ENCODE measurements at regions not wholly inside any gene's neighbourhood (a gene's known extent, or its start where the extent isn't known, plus 50 kb on each side); places are given as distances from the start of the nearest gene placed in this dataset.

DNA sequence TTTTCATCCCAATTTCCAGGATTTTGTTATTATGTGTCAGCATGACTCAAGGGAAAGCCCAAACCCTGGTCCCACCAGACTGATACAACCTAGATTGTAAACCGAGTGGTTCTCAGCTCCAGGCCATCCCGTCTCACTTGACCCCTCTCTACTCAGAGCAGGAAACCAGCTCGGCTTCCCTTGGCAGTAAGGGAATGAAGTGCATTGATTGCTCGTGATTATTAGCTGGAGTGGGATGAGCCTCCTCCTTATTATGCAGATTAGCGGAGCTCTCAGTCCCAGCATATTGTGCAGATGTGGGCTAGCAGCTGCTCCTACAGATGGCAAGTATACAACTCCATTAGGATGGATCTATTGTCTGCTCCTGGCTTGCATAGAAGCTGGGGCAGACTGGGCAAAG lies 167.6 kb downstream of the LNPK start:
- H3K4me3 ChIP-seq (ENCODE audit: low read depth, low read length): no peak overlapping the region
- TF ChIP-seq CTCF (IDR thresholded peaks at IDR 0.05; ENCODE audit: low read depth, low read length): no peak

- TF ChIP-seq CTCF (IDR thresholded peaks at IDR 0.05; ENCODE audit: low read depth, low read length): no peak
- H3K4me3 ChIP-seq (ENCODE audit: low read depth, low read length): no peak overlapping the region
These were observed 169.2 kb downstream of the LNPK start for GRCh38 chr2:175832866-175833265.

DNA sequence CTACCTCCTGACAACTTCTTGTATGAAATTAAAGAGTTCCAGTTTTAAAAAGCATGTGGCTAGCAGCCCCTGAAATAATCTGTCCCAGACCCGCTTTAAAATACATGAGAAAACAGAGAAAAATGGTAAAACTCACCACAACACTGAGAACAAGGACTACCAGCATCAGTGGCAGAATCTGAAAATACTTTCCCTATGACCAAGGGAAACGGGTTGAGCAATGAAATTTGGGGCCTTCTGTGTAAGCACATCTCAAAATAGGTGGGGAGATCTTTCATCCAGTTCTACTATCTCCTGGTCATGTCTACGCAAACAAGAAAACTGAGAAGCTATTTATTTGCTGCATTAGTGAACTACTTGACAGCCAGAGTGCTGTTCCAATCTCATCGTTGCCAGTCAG lies 172.3 kb downstream of the LNPK start:
- no peak for TF ChIP-seq CTCF (IDR thresholded peaks at IDR 0.05; ENCODE audit: low read depth, low read length)
- no peak overlapping the region for H3K4me3 ChIP-seq (ENCODE audit: low read depth, low read length)

GRCh38 chr2:175827856-175828255 lies 174.2 kb downstream of the LNPK start:
- TF ChIP-seq CTCF (IDR thresholded peaks at IDR 0.05; ENCODE audit: low read depth, low read length): no peak
- H3K4me3 ChIP-seq (ENCODE audit: low read depth, low read length): no peak overlapping the region

DNA sequence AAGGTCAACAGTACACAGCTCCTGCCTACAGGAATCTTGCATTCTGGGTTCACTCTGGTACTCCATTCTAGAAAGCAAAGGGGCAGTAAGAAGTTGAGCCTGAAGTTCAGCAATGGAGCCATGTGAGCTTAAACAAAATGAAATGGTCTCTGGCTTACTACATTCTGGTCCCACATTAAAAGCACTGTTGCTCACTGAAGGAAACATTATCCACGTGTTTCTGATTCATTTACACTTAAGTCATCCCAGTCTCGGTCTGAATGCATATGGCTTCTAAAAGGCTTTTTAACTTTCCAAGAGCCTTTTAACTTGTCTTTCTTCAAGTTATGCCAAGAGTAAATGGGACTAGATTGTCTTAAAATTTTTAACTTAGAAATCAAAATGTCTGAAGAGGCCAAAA lies 177.8 kb downstream of the LNPK start:
- no peak overlapping the region for H3K4me3 ChIP-seq (ENCODE audit: low read depth, low read length)
- no peak for TF ChIP-seq CTCF (IDR thresholded peaks at IDR 0.05; ENCODE audit: low read depth, low read length)

- H3K4me3 ChIP-seq (ENCODE audit: low read depth, low read length): no peak overlapping the region
- TF ChIP-seq CTCF (IDR thresholded peaks at IDR 0.05; ENCODE audit: low read depth, low read length): no peak
These were observed 178.4 kb downstream of the LNPK start for GRCh38 chr2:175823707-175824073.

DNA sequence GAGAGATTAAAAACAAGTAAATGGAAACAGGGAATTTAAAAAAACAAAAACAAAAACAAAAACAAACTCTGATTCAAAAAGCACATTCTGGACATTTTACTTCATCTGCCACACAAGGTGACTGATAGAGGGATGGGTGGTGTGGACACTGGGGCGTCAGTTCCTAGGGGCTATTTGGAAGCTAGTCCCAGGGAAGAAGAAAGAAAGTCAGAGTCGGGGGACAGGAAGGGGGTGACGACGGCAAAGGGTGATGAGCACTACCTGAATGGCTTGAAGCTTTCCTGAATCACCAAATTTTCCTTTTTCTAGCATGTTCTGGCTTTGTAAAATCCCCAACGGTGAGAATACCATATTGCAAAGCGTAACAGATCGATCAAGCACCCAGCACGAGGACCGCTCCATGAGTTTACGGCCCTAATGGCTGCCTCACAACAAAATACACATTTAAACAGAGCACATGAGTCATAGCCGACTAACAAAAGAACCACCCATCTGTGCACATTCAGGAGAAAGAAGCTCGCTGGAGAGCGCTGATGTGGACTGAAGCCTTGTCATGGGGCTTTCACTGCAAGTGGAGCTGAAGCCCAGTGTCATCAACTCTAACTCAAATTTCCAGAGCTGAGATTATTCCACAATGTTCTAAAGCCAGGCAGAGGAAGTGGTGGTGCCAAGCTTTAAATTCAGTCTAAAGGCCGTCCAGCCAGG lies 178.9 kb downstream of the LNPK start:
- H3K4me3 ChIP-seq (ENCODE audit: low read depth, low read length): no peak overlapping the region
- TF ChIP-seq CTCF (IDR thresholded peaks at IDR 0.05; ENCODE audit: low read depth, low read length): no peak
